Heart left ventricle (tissue), 13 donors: ENCODE measurements at regions not wholly inside any gene's neighbourhood (a gene's known extent, or its start where the extent isn't known, plus 50 kb on each side); places are given as distances from the start of the nearest gene placed in this dataset.

Experiments used
- CTCF ChIP-seq, 12 donors: fragments of 200-600 bp; sonication (generic) in 4 of 12; IDR thresholded peaks; one replicate each; pipeline versions ENCODE4 v1.5.0 to v1.8.0; 2018 to 2022; ENCODE audit warnings: antibody characterized with exemption in 12 of 12, mild to moderate bottlenecking in 5 of 12
- POLR2A ChIP-seq, 2 donors: fragments of 450-650 bp; IDR thresholded peaks; one replicate each; pipeline ENCODE4 v1.6.1; 2017; ENCODE audit warnings: antibody characterized with exemption in 2 of 2, mild to moderate bottlenecking in 2 of 2, moderate library complexity in 2 of 2
- donor health status: ischemic (EF 13 %, LVEDD 7.1; RV severe dilation, severe dysfunction).
- donor health status: DM: no; HTN: yes; CAD: no.
- donor health status: DM: no; HTN: no; CAD: no.
- donor health status: ischemic (EF 25% LVEDD 6.9; RV normal size, moderate dysfunction).
- donor health status: ischemic (EF 25% LVEDD 5.7; RV mildly dilated, moderate dysfunction).
- donor health status: ischemic (EF 35%, LVEDD 5.7; RV mildly dilated, moderate dysfunction).
- donor health status: nonischemic (EF 11% LVEDD 7.7; RV severe dilation, severe dysfunction).
- donor health status: DM: yes; HTN: yes; CAD: no.
- donor health status: PGD.
- donor health status: ischemic (EF 29% LVEDD 5.4; RV normal size, mild dysfunction).
- donor health status: nonischemic (EF 23%, LVEDD 6.1; RV moderate dilation, normal function).

- no peak for TF ChIP-seq POLR2A (IDR thresholded peaks at IDR 0.05)
- no peak for TF ChIP-seq CTCF (IDR thresholded peaks at IDR 0.05)
These were observed 76.2 kb upstream of the SOX11 start for GRCh38 chr2:5616019-5616418.
